ENCODE measurements at regions not wholly inside any gene's neighbourhood (a gene's known extent, or its start where the extent isn't known, plus 50 kb on each side); places are given as distances from the start of the nearest gene placed in this dataset.
A peak's percentile ranks its signal among the peaks of the same experiment; 100 is the strongest.
"Not testable (repeated sequence)": the region's sequence is repeated elsewhere in the genome, so short reads cannot be mapped to it uniquely, and the experiment has no call there.

GRCh38 chr6:141088171-141088570 is 1044.6 kb upstream of the GJE1 start:
- DNase-seq, result no peak

- no peak for DNase-seq
These were observed 1055.1 kb upstream of the GJE1 start for GRCh38 chr6:141077355-141078333.

- DNase-seq, result no peak
These were observed 1075.0 kb upstream of the GJE1 start for GRCh38 chr6:141057761-141058160.

- DNase-seq, result no peak
These were observed 1075.6 kb upstream of the GJE1 start for GRCh38 chr6:141056945-141057625.

GRCh38 chr6:141050471-141050870 is 1082.3 kb upstream of the GJE1 start:
- no peak for DNase-seq

- DNase-seq, result no peak
These were observed 1084.3 kb upstream of the GJE1 start for GRCh38 chr6:141048451-141048850.

GRCh38 chr6:141046496-141046895 is 1086.2 kb upstream of the GJE1 start:
- not testable (repeated sequence) for DNase-seq

GRCh38 chr6:141041596-141042087 is 1091.1 kb upstream of the GJE1 start:
- no peak for DNase-seq

- DNase-seq, result no peak
These were observed 1097.2 kb upstream of the GJE1 start for GRCh38 chr6:141035312-141036200.

- DNase-seq, result no peak
These were observed 1099.6 kb upstream of the GJE1 start for GRCh38 chr6:141033101-141033500.

GRCh38 chr6:141029908-141030307 is 1102.8 kb upstream of the GJE1 start:
- DNase-seq, result no peak

GRCh38 chr6:141028791-141029280 is 1103.9 kb upstream of the GJE1 start:
- DNase-seq, result peak; percentile 44

GRCh38 chr6:141026504-141026903 is 1106.2 kb upstream of the GJE1 start:
- DNase-seq, result no peak

GRCh38 chr6:141024526-141024925 is 1108.2 kb upstream of the GJE1 start:
- DNase-seq, result no peak

GRCh38 chr6:141017941-141018340 is 1114.8 kb upstream of the GJE1 start:
- no peak for DNase-seq

GRCh38 chr6:141000917-141001316 is 1131.8 kb upstream of the GJE1 start:
- no peak for DNase-seq

- DNase-seq, result no peak
These were observed 1139.2 kb upstream of the GJE1 start for GRCh38 chr6:140993515-140993914.

GRCh38 chr6:140992678-140993077 is 1140.0 kb upstream of the GJE1 start:
- no peak for DNase-seq

- DNase-seq, result no peak
These were observed 1143.9 kb upstream of the GJE1 start for GRCh38 chr6:140988780-140989179.

- no peak for DNase-seq
These were observed 1145.2 kb upstream of the GJE1 start for GRCh38 chr6:140987364-140988155.
